TTC549 (cell line): ENCODE measurements at regions not wholly inside any gene's neighbourhood (a gene's known extent, or its start where the extent isn't known, plus 50 kb on each side); places are given as distances from the start of the nearest gene placed in this dataset.

Experiments
- FAIRE-seq: peaks from 2 replicates; lab custom pipeline; 2012; peaks lifted over from hg19 to GRCh38; lab: Jason Lieb, UNC

- no peak for FAIRE-seq
These were observed 598.3 kb downstream of the SPRY1 start for GRCh38 chr4:123994917-123995316.

GRCh38 chr4:123995936-123996335, 599.3 kb downstream of the SPRY1 start:
- no peak for FAIRE-seq

DNA sequence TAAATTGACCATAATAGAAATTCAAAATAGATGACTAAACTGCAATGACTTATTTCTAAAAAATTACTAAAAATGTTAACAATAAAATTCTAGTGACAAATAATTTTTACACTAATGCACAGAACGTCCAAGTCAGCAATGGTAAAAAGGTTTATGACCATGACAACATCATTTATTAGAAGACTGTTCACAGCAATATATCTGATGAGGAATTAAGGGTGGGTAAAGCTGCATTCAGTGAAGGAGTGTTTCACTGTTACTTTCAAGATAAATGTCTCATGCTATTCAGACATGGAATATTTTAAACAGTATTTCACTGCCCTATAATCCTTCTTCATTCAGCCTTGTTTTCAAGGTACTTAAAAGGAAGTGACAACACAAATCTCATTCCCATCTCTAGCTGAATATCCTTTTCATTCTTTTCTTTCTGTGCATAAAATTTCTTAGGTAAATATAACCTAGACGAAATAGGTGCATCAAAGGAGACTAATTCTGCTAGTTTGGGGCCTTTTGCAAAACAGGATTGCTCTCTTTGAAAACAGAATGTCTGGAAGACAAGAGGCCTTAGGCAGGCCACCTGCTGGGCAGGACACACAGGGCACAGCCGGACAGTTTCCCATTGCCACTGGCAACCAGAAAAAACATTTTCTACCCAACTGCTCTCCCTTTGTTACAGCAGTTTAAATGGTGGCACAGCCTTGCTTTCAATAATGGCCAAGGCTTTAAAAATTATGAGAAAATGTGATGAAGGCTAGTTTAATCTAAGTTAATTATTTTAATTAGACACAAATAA, 600.3 kb downstream of the SPRY1 start:
- no peak for FAIRE-seq

- FAIRE-seq = no peak
These were observed 601.3 kb downstream of the SPRY1 start for GRCh38 chr4:123997776-123998449.

- no peak for FAIRE-seq
These were observed 603.6 kb downstream of the SPRY1 start for GRCh38 chr4:124000233-124000632.

DNA sequence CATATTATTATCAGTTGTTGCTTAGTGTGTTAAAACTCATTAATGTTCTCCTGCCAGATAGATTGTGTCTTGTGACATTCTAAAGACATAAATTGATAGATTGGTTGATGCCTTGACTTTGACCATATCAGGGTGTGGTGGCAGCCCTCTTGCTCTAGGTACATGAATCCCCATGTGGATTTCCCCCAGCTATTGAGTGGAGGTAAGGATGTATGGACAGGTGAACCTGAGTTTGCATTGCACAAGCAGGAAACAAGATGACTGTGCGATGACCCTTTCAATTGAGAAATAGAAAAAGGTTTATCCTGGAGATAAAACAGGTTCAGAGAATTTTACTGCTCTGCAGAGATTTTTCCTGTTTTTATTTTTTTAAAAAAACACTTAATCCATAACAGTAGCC, 619.2 kb downstream of the SPRY1 start:
- FAIRE-seq = no peak

GRCh38 chr4:124017185-124017785, 620.7 kb downstream of the SPRY1 start:
- no peak for FAIRE-seq

GRCh38 chr4:124018383-124019317, 622.1 kb downstream of the SPRY1 start:
- FAIRE-seq = no peak

DNA sequence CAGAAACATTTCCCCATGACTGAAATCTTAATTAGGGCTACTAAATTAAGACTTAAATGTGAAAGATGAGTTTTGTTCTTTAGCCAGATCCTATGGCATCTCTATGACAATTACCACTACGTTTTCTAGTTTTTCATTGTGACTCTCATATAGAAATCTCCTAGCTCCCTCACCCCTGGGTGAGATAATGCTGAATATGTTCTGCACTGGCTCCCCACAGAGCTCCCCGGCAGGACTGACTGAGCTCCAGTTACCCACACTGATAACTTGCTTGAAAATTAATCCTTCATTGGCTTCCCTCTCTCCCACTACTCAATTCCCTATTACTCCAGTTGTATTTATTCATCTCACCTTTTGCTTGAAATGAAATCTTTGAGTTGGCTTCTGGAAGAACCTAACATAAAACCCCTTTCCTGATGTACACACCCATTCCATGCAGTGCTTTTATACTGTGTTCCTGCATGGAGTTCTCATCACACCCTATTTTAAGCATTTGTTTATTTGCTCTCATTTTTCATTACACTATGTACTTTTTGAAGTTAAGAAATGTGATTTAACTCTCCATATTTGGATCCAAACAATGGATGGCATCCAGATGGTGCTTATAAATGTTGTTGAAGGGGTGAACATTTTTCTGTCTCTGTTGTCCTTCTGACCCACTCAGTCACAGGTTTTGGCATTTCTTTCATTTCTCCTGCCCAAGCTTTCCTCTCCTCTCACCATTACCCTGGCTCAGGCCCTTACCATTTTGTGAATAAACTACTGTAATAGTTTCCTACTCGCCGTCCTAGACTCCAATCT, 623.4 kb downstream of the SPRY1 start:
- no peak for FAIRE-seq

DNA sequence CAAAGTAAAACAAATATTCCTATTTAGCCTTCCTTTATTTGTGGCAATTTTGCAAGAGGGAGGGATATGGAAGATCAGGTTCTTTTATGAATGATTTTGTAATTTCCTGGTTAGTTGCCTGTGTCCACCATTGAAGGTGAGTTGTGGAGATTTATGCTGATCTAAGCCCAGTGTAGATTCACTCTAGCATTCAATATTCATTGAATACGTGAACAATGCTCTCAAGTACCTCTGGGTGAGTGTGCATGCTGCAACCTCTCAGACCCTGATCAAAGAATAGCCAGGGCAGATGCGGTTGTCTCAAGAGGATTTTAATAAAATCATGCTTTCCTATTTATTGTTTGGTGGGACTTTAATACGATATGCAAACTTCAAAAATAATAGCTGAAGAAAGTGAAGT, 628.4 kb downstream of the SPRY1 start:
- FAIRE-seq = no peak

DNA sequence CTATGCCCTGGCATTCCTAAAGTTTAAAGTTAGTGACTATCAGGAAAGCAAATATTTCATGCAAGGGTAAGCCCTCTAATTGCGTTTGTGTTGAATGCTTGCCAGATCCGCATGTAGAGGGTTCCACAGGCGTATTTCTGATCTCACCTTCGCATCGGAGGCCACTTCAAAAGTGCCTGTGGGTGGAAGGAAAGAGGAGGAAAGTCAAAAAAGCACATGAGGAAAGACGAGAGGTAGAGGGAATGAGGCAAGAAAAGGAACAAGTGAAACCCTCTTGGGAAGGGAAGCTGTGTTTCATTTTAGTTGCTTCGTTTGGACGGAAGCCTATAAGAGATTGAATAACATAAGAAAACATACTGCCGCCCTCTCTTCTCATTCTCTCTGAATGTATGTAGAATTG, 628.8 kb downstream of the SPRY1 start:
- no peak for FAIRE-seq

DNA sequence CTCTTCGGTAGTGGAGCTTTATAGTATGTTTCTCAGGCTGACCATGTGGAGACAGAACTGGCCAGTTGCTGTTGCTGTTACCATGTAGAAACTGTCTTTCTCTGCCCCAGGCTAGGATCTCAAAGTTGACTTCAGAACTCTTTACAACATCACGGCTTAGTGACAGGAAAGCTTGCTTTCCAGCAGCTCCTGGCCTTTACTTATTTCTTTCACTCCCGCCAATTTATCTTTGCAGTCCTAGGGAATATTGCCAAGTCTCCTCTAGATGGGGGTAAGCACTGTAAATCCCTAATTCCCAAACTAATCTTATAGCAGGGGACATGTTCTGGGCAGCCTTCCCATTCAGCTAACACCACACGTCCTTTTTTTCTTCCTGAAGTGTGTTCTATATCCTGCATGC, 631.6 kb downstream of the SPRY1 start:
- FAIRE-seq = no peak

DNA sequence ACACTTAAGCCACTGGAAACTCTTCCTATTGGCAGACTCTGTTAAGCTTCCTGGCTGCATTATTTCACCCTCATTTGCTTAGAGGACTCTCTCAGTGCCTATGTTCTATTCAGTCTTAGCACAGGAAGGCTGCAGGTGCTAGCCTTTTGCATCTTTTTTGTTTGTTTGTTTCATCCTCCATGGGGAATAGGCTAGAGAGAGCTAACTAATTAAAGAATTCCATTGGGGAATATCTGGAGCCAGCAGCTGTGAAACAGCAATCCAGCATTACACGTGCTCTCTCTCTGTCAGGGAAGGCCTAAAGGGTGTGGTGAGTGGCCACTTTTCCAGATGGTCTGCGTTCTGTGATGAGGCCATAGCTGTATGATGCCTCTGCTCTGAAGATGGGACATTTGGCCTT, 633.6 kb downstream of the SPRY1 start:
- no peak for FAIRE-seq

DNA sequence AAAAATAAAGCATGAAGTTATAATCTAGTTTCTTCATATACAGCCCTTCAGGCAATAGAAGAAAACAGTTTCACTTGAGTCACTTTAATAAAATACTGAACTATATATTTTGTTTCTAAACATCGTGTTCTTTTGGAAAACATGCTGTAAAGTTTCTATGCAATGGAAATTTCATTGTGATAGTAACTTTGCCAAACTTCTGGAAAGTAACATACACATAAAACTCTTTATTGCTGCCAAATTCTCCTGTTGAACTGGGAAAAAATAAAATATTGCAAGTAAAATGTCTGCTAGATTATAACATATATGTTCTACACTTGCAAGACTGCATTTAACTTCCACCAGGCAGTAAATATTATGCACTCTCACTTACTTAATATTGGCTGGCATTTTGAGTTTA, 635.4 kb downstream of the SPRY1 start:
- FAIRE-seq = no peak

DNA sequence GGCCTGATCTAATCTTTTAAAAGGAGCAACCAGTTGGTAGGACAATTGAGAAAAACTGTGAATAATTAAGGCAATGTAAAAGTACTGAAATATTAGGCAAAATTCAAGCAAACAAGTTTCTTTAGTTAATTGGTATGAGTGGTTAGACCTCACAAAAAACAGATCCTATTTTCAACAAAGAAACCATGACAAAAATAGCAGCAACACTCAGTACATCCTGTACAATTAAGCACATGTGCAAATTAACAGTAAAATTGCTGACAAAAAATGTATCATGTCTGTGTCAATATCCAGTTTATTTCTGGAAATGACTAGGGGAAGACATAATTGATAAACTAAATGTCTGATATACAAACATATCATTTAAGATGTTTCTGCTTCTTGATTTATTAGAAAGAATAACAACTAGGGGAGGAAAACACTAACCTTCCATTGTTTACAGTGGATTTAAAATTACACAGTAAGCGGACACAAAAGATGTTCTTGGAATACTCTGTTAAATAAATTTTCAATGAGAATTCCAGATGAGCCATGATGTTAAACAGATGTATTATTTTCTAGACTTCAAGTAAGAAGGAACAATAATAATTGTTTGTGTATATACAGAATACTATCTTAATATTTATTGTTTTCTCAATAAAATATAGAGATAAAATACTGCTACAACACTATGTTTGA, 638.9 kb downstream of the SPRY1 start:
- no peak for FAIRE-seq

- no peak for FAIRE-seq
These were observed 640.6 kb downstream of the SPRY1 start for GRCh38 chr4:124037236-124037635.

DNA sequence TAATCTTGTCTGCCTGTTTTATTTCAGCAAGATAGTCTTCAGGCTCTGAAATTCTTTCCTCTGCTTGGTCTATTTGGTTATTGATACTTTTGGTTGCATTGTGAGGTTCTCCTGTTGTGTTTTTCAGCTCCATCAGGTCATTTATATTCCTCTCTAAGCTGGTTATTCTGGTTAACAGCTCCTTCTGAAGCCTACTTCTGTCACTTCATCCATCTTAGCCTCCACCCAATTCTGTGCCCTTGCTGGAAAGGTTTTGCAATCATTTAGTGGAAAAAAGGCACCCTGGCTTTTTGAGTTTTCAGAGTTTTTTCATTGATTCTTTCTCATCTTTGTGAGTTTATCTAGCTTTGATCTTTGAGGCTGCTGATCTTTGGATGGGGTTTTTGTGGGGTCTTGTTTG, 647.7 kb downstream of the SPRY1 start:
- FAIRE-seq = no peak

- FAIRE-seq = no peak
These were observed 648.3 kb downstream of the SPRY1 start for GRCh38 chr4:124044867-124045266.

- FAIRE-seq = no peak
These were observed 649.6 kb downstream of the SPRY1 start for GRCh38 chr4:124046190-124046589.

DNA sequence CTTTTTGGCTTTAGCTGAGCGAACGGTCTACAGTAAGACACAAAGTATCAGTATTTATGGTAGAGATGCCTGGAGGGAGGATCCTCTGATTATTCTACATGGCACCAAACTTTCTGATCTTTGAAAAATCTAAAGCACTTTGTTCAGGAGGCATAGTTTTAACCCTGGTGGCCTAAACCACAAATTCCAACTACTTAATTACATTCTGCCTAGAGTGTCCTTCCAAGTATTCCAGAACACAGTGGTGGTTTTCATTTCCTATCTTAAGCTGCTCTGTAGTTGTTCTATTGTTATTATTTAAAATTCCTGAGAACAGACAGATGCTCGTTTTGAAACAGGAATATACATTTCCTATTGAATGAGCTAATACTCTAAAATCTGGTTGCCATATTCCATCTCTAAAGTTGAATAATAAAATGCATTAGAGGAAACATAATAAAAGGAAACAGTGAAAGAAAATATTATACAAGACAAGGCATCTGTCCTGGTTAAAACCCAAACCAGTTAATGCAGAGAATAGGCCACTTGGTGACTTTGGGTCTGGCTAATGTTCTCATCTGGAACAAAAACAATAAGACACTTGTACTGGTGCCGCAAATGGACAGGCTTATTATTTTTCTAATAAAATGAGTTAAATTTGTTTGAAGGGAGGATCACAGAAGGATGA, 657.4 kb downstream of the SPRY1 start:
- FAIRE-seq = no peak
